ENCODE measurements at regions not wholly inside any gene's neighbourhood (a gene's known extent, or its start where the extent isn't known, plus 50 kb on each side); places are given as distances from the start of the nearest gene placed in this dataset.

DNA sequence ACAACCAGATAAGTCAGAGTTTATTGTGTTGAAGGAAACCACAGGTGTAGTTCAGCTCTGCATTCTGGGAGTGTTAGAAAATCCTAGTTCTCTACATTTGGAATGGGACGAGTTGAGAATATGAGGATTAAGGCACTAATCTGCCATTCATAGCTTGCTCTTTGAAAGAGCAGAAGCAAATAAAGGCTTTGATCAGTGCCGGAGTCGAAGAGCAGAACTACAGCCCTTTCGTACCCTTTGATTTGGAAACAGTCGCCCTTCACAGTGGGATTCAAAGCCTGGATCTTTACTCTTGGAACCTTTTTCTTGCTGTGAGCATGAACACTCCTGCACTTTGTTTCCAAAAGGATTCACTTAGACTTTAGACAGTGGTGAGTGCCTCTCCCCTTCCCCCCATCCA lies 523.9 kb upstream of the POU3F2 start:
- Histone ChIP-seq H2BK120ac (replicated peaks; ENCODE audit: low read depth, low read length) (no peak overlapping the region), H4K8ac (ENCODE audit: extremely low read depth, insufficient read depth, low read length) (no peak overlapping the region), H3K18ac (ENCODE audit: extremely low read depth, low read length) (no peak overlapping the region), H3K14ac (ENCODE audit: insufficient read length) (no peak overlapping the region), H2BK12ac (ENCODE audit: low read depth, low read length) (no peak overlapping the region), H2BK15ac (ENCODE audit: low read length) (no peak overlapping the region), H3K23ac (ENCODE audit: insufficient read length) (no peak overlapping the region), H3K27me3 (replicated peaks in 1 of 4; ENCODE audit: control insufficient read depth in 3 of 4, extremely low read depth in 1 of 4, insufficient read depth in 3 of 4, low read length in 3 of 4) (no peaks in the 10 kb centered on the region), H3K36me3 (ENCODE audit: control insufficient read depth in 2 of 4, insufficient read depth in 4 of 4, low read length in 3 of 4) (no peaks in the 10 kb centered on the region), H3K4ac (replicated peaks; ENCODE audit: insufficient read length, low read depth, low read length) (no peak overlapping the region), H3K9me3 (ENCODE audit: insufficient read depth in 2 of 2, low read depth in 1 of 2, low read length in 1 of 2) (no peaks in the 10 kb centered on the region), H3K4me3 (ENCODE audit: extremely low read depth in 1 of 4, insufficient read depth in 2 of 4, low read depth in 3 of 4, low read length in 4 of 4) (no peak overlapping the region), H2BK20ac (ENCODE audit: low read length) (no peak overlapping the region), H4K5ac (ENCODE audit: insufficient read length, low read depth, low read length) (no peak overlapping the region), H3K27ac (ENCODE audit: low read depth, low read length) (no peak overlapping the region), H2AK5ac (ENCODE audit: low read depth, low read length) (no peak overlapping the region), H3K79me1 (ENCODE audit: low read depth, low read length) (no peaks in the 10 kb centered on the region), H3K56ac (replicated peaks; ENCODE audit: insufficient read length, low read depth, low read length) (no peak overlapping the region), H3K9ac (replicated peaks in 1 of 4; ENCODE audit: extremely low read depth in 1 of 4, low read depth in 3 of 4, low read length in 3 of 4) (no peak overlapping the region), H4K20me1 (replicated peaks in 1 of 2; ENCODE audit: control insufficient read depth in 1 of 2, insufficient read depth in 2 of 2, low read length in 2 of 2) (no peaks in the 10 kb centered on the region), H2AFZ (ENCODE audit: low read length) (peak overlapping the region; percentile 75; the same call in 1 of the 2 replicates), H3K23me2 (ENCODE audit: low read depth, low read length) (no peaks in the 10 kb centered on the region; the same call in 1 of the 2 replicates), H3K4me1 (replicated peaks in 1 of 4; ENCODE audit: control insufficient read depth in 3 of 4, insufficient read depth in 4 of 4, low read length in 3 of 4) (no peaks in the 10 kb centered on the region), H2BK5ac (ENCODE audit: low read depth, low read length) (no peak overlapping the region), H4K91ac (replicated peaks; ENCODE audit: insufficient read length, low read length) (no peak overlapping the region), H3K79me2 (ENCODE audit: control insufficient read depth in 1 of 2, insufficient read depth in 2 of 2, low read length in 2 of 2) (no peaks in the 10 kb centered on the region), H3K4me2 (ENCODE audit: insufficient read depth in 1 of 2, low read depth in 2 of 2, low read length in 2 of 2) (no peak overlapping the region)
- WGBS, 2 experiments (ENCODE audit: extremely low coverage in 1 of 2, insufficient coverage in 1 of 2, insufficient read length in 1 of 2, insufficient replicate concordance in 2 of 2, low coverage in 1 of 2, low lambda C conversion rate in 2 of 2, missing lambda C conversion rate in 1 of 2), result 90% methylated on average over 5 of the region's 5 CpGs; no CpG with 5 or more reads in 1 of the 2 experiments
- ChIA-PET CTCF (ENCODE audit: partially characterized antibody) (no interaction called here), POLR2A (ENCODE audit: partially characterized antibody) (no interaction called here)
- DNase-seq (ENCODE audit: low read depth in 1 of 2, low spot score in 2 of 2), result no peak
- FAIRE-seq, result no peak
- TF ChIP-seq RNF2 (IDR thresholded peaks at IDR 0.05; ENCODE audit: borderline replicate concordance, low read depth, low read length, missing control alignments, poor library complexity, severe bottlenecking) (no peak), BRCA1 (IDR thresholded peaks at IDR 0.05; ENCODE audit: low read depth, low read length) (no peak), JUN (IDR thresholded peaks at IDR 0.05; ENCODE audit: low read depth, low read length) (no peak), YY1 (IDR thresholded peaks at IDR 0.05; ENCODE audit: low read depth, low read length) (no peak), EP300 (IDR thresholded peaks at IDR 0.05; ENCODE audit: borderline replicate concordance in 1 of 2, low read depth in 2 of 2, low read length in 2 of 2) (no peak), TAF7 (optimal IDR thresholded peaks at IDR 0.05; ENCODE audit: borderline replicate concordance, low read depth, low read length) (no peak), RFX5 (IDR thresholded peaks at IDR 0.05; ENCODE audit: borderline replicate concordance, low read depth, low read length) (no peak), POLR2A (IDR thresholded peaks at IDR 0.05; ENCODE audit: control extremely low read depth in 1 of 2, low read depth in 2 of 2, low read length in 2 of 2) (no peak), CHD2 (IDR thresholded peaks at IDR 0.05; ENCODE audit: low read length) (no peak), SUZ12 (IDR thresholded peaks at IDR 0.05; ENCODE audit: low read length) (no peak), TCF12 (IDR thresholded peaks at IDR 0.05; ENCODE audit: low read depth, low read length) (no peak)
- TF ChIP-seq, protein P1, sequence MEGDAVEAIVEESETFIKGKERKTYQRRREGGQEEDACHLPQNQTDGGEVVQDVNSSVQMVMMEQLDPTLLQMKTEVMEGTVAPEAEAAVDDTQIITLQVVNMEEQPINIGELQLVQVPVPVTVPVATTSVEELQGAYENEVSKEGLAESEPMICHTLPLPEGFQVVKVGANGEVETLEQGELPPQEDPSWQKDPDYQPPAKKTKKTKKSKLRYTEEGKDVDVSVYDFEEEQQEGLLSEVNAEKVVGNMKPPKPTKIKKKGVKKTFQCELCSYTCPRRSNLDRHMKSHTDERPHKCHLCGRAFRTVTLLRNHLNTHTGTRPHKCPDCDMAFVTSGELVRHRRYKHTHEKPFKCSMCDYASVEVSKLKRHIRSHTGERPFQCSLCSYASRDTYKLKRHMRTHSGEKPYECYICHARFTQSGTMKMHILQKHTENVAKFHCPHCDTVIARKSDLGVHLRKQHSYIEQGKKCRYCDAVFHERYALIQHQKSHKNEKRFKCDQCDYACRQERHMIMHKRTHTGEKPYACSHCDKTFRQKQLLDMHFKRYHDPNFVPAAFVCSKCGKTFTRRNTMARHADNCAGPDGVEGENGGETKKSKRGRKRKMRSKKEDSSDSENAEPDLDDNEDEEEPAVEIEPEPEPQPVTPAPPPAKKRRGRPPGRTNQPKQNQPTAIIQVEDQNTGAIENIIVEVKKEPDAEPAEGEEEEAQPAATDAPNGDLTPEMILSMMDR (IDR thresholded peaks at IDR 0.05; ENCODE audit: control extremely low read depth in 1 of 3, insufficient read depth in 1 of 3, low read depth in 1 of 3, low read length in 3 of 3), result no peak
